ENCODE measurements at regions not wholly inside any gene's neighbourhood (a gene's known extent, or its start where the extent isn't known, plus 50 kb on each side); places are given as distances from the start of the nearest gene placed in this dataset.

GRCh38 chr4:137432446-137433311 is 99.6 kb downstream of the PCDH18 start:
- TF ChIP-seq CTCF (IDR thresholded peaks at IDR 0.05), result no peak
- TF ChIP-seq POLR2A (IDR thresholded peaks at IDR 0.05), result no peak
